HEK293 (cell line): ENCODE measurements at regions not wholly inside any gene's neighbourhood (a gene's known extent, or its start where the extent isn't known, plus 50 kb on each side); places are given as distances from the start of the nearest gene placed in this dataset.

Source experiments
- CTCF ChIA-PET: fragments of 350-600 bp; formaldehyde crosslinking; extraction: SDS; loops from one replicate; lab custom pipeline; 2021; ENCODE audit warnings: antibody characterized with exemption; lab: Yijun Ruan, JAX
- POLR2A ChIA-PET: fragments of 300-600 bp; formaldehyde crosslinking; extraction: SDS; loops from one replicate; lab custom pipeline; 2020; ENCODE audit warnings: antibody characterized with exemption, inconsistent platforms; lab: Yijun Ruan, JAX
- H3K27ac ChIP-seq: fragments of 200-500 bp; sonication (Bioruptor generic); 2 replicates; pipeline ENCODE4 v1.5.1; 2014; ENCODE audit warnings: low read depth, low read length, control low read depth, inconsistent platforms; ENCODE audit errors: extremely low read depth
- H3K36me3 ChIP-seq, 2 experiments: fragments of 200-500 bp in 1 of 2; sonication (Bioruptor generic) in 1 of 2; 1 replicate in 1 of 2; 2 replicates in 1 of 2; pipeline ENCODE4 v1.5.1; 2014 to 2017; ENCODE audit warnings: inconsistent platforms in 2 of 2, low read length in 2 of 2; ENCODE audit not compliant: control insufficient read depth in 2 of 2, insufficient read depth in 1 of 2
- H3K4me1 ChIP-seq: fragments of 200-500 bp; sonication (Bioruptor generic); 2 replicates; pipeline ENCODE4 v1.5.1; 2014; ENCODE audit warnings: mild to moderate bottlenecking, low read length, inconsistent platforms; ENCODE audit not compliant: control insufficient read depth, insufficient read depth
- H3K4me3 ChIP-seq: 2 replicates; pipeline ENCODE4 v1.5.1; 2011; ENCODE audit warnings: low read depth, mild to moderate bottlenecking, control low read depth, low read length, moderate library complexity
- H3K9me3 ChIP-seq: fragments of 200-500 bp; sonication (Bioruptor generic); 2 replicates; pipeline ENCODE4 v1.5.1; 2014; ENCODE audit warnings: low read depth, low read length, inconsistent platforms; ENCODE audit not compliant: control insufficient read depth, insufficient read depth
- BCL11A ChIP-seq: fragments of 450-650 bp; formaldehyde crosslinking; IDR thresholded peaks from 2 replicates; pipeline ENCODE4 v1.5.1; 2016; ENCODE audit warnings: low read depth, missing biosample characterization, missing genetic modification characterization
- HOXD13 ChIP-seq: sonication (generic); formaldehyde crosslinking; IDR thresholded peaks from 2 replicates; pipeline ENCODE4 v1.8.0; 2022; ENCODE audit warnings: missing genetic modification reagents, borderline replicate concordance
- PRDM4 ChIP-seq: fragments of 450-650 bp; formaldehyde crosslinking; IDR thresholded peaks from 2 replicates; pipeline ENCODE4 v1.5.1; 2017; ENCODE audit warnings: missing biosample characterization, missing genetic modification characterization
- ZNF138 ChIP-seq: fragments of 450-650 bp; formaldehyde crosslinking; IDR thresholded peaks from 2 replicates; pipeline ENCODE4 v1.5.1; 2016; ENCODE audit warnings: missing biosample characterization, missing genetic modification characterization, borderline replicate concordance
- ZNF184 ChIP-seq: fragments of 450-650 bp; IDR thresholded peaks from 2 replicates; pipeline ENCODE4 v1.5.1; 2018; ENCODE audit warnings: missing biosample characterization, mild to moderate bottlenecking, missing genetic modification characterization
- ZNF239 ChIP-seq: fragments of 450-650 bp; formaldehyde crosslinking; IDR thresholded peaks from 2 replicates; pipeline ENCODE4 v1.5.1; 2016; ENCODE audit warnings: missing biosample characterization, missing genetic modification characterization
- ZNF416 ChIP-seq: fragments of 450-650 bp; formaldehyde crosslinking; IDR thresholded peaks from 2 replicates; pipeline ENCODE4 v1.5.1; 2016; ENCODE audit warnings: missing biosample characterization, missing genetic modification characterization
- ZNF433 ChIP-seq: fragments of 450-650 bp; formaldehyde crosslinking; IDR thresholded peaks from 2 replicates; pipeline ENCODE4 v1.5.1; 2016; ENCODE audit warnings: missing biosample characterization, missing genetic modification characterization, low read depth
- ZNF518A ChIP-seq: fragments of 450-650 bp; formaldehyde crosslinking; conservative IDR thresholded peaks from 2 replicates; pipeline ENCODE4 v1.5.1; 2016; ENCODE audit warnings: low read depth, missing biosample characterization, missing genetic modification characterization
- ZNF621 ChIP-seq: fragments of 450-650 bp; formaldehyde crosslinking; IDR thresholded peaks from 2 replicates; pipeline ENCODE4 v1.5.1; 2017; ENCODE audit warnings: missing biosample characterization, missing genetic modification characterization
- ZNF664 ChIP-seq: fragments of 450-650 bp; formaldehyde crosslinking; IDR thresholded peaks from 2 replicates; pipeline ENCODE4 v1.5.1; 2016; ENCODE audit warnings: missing biosample characterization, missing genetic modification characterization
- ZNF747 ChIP-seq: fragments of 450-650 bp; formaldehyde crosslinking; IDR thresholded peaks from 2 replicates; pipeline ENCODE4 v1.5.1; 2016; ENCODE audit warnings: missing biosample characterization, missing genetic modification characterization
- ZNF785 ChIP-seq: fragments of 450-650 bp; formaldehyde crosslinking; IDR thresholded peaks from 2 replicates; pipeline ENCODE4 v1.5.1; 2016; ENCODE audit warnings: missing biosample characterization, missing genetic modification characterization
- TF ChIP-seq, protein P1 (sequence below): fragments of 450-650 bp; formaldehyde crosslinking; IDR thresholded peaks from 2 replicates; pipeline ENCODE4 v1.5.1; 2016; ENCODE audit warnings: missing biosample characterization, missing genetic modification characterization
- TF ChIP-seq, protein P2 (sequence below): fragments of 450-650 bp; formaldehyde crosslinking; IDR thresholded peaks from 2 replicates; pipeline ENCODE4 v1.5.1; 2016; ENCODE audit warnings: missing biosample characterization, missing genetic modification characterization, low read depth
- TF ChIP-seq, protein P3 (sequence below): fragments of 450-650 bp; formaldehyde crosslinking; IDR thresholded peaks from 2 replicates; pipeline ENCODE4 v1.5.1; 2017; ENCODE audit warnings: missing biosample characterization, missing genetic modification characterization
- TF ChIP-seq, protein P4 (sequence below): fragments of 450-650 bp; formaldehyde crosslinking; IDR thresholded peaks from 2 replicates; pipeline ENCODE4 v1.5.1; 2016; ENCODE audit warnings: missing biosample characterization, missing genetic modification characterization

DNA sequence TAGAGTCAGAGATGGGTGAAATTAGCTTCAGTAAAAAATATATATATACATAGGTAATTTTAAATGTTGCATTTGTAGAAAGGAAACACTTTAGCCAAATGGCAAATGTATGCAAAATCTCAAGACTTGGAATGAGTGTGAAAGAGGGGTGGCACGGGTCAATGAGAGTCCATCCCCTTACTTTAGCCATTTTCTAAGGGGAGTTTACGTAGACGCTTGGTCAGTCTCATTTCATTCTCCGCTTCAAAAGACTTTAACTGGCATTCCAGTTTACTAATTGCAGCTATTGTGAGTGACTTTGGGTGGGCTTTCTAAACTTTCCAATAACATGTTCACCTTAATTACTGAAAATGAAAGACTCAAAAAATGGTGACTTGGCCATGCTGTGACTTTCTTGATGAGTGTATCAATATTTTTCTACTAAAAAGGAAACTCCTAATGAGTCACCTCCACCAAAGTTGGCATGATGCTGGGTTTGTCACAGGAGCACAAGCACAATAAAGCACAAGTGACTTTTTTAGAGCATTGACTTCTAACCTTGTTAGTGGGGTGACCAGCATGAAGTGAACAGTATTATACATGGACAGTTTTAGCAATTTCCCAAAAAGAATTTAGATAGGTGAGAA lies 356.0 kb upstream of the RASGEF1B start (continued):
- TF ChIP-seq, protein P1, sequence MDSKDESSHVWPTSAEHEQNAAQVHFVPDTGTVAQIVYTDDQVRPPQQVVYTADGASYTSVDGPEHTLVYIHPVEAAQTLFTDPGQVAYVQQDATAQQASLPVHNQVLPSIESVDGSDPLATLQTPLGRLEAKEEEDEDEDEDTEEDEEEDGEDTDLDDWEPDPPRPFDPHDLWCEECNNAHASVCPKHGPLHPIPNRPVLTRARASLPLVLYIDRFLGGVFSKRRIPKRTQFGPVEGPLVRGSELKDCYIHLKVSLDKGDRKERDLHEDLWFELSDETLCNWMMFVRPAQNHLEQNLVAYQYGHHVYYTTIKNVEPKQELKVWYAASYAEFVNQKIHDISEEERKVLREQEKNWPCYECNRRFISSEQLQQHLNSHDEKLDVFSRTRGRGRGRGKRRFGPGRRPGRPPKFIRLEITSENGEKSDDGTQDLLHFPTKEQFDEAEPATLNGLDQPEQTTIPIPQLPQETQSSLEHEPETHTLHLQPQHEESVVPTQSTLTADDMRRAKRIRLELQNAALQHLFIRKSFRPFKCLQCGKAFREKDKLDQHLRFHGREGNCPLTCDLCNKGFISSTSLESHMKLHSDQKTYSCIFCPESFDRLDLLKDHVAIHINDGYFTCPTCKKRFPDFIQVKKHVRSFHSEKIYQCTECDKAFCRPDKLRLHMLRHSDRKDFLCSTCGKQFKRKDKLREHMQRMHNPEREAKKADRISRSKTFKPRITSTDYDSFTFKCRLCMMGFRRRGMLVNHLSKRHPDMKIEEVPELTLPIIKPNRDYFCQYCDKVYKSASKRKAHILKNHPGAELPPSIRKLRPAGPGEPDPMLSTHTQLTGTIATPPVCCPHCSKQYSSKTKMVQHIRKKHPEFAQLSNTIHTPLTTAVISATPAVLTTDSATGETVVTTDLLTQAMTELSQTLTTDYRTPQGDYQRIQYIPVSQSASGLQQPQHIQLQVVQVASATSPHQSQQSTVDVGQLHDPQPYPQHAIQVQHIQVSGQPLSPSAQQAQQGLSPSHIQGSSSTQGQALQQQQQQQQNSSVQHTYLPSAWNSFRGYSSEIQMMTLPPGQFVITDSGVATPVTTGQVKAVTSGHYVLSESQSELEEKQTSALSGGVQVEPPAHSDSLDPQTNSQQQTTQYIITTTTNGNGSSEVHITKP (tag by site-specific recombination) = no peak
- TF ChIP-seq, protein P2, sequence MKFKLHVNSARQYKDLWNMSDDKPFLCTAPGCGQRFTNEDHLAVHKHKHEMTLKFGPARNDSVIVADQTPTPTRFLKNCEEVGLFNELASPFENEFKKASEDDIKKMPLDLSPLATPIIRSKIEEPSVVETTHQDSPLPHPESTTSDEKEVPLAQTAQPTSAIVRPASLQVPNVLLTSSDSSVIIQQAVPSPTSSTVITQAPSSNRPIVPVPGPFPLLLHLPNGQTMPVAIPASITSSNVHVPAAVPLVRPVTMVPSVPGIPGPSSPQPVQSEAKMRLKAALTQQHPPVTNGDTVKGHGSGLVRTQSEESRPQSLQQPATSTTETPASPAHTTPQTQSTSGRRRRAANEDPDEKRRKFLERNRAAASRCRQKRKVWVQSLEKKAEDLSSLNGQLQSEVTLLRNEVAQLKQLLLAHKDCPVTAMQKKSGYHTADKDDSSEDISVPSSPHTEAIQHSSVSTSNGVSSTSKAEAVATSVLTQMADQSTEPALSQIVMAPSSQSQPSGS (tag by site-specific recombination) = no peak
- no peak for TF ChIP-seq ZNF621 (tag by site-specific recombination)
- TF ChIP-seq, all 188 proteins: peak for 0

- H3K9me3 ChIP-seq = no peaks in the 10 kb centered on the region
- H3K36me3 ChIP-seq = no peaks in the 10 kb centered on the region
- no peaks in the 10 kb centered on the region for H3K4me1 ChIP-seq
- ChIA-PET CTCF (no interaction called here), POLR2A (no interaction called here)
- no peak overlapping the region for H3K27ac ChIP-seq
- TF ChIP-seq, protein P3, sequence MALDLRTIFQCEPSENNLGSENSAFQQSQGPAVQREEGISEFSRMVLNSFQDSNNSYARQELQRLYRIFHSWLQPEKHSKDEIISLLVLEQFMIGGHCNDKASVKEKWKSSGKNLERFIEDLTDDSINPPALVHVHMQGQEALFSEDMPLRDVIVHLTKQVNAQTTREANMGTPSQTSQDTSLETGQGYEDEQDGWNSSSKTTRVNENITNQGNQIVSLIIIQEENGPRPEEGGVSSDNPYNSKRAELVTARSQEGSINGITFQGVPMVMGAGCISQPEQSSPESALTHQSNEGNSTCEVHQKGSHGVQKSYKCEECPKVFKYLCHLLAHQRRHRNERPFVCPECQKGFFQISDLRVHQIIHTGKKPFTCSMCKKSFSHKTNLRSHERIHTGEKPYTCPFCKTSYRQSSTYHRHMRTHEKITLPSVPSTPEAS (tag by site-specific recombination) = no peak
- TF ChIP-seq ZNF239 (tag by site-specific recombination) (no peak), ZNF747 (no peak), ZNF184 (tag by site-specific recombination) (no peak), ZNF138 (no peak), ZNF785 (tag by site-specific recombination) (no peak), BCL11A (tag by site-specific recombination) (no peak), ZNF433 (tag by site-specific recombination) (no peak)
- TF ChIP-seq, protein P4, sequence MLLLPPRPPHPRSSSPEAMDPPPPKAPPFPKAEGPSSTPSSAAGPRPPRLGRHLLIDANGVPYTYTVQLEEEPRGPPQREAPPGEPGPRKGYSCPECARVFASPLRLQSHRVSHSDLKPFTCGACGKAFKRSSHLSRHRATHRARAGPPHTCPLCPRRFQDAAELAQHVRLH (tag by site-specific recombination) = no peak
- no peak overlapping the region for H3K4me3 ChIP-seq
Observed at GRCh38 chr4:81826817-81827424, 355.2 kb upstream of the RASGEF1B start.

GRCh38 chr4:81826335-81826734 lies 354.6 kb upstream of the RASGEF1B start:
- no peak overlapping the region for H3K27ac ChIP-seq
- H3K36me3 ChIP-seq = no peaks in the 10 kb centered on the region
- ChIA-PET POLR2A (no interaction called here), CTCF (no interaction called here)
- no peaks in the 10 kb centered on the region for H3K9me3 ChIP-seq
- H3K4me1 ChIP-seq = no peaks in the 10 kb centered on the region
- no peak overlapping the region for H3K4me3 ChIP-seq
- TF ChIP-seq ZNF518A (tag by site-specific recombination) (no peak), ZNF416 (tag by site-specific recombination) (no peak), HOXD13 (no peak), ZNF664 (tag by site-specific recombination) (no peak), PRDM4 (tag by site-specific recombination) (no peak)
